K562 (cell line): ENCODE measurements at regions not wholly inside any gene's neighbourhood (a gene's known extent, or its start where the extent isn't known, plus 50 kb on each side); places are given as distances from the start of the nearest gene placed in this dataset.

Experiments
- ATAC-seq: fragments of 200-7000 bp; cut with Tn5 transposase; 3 replicates; pipeline ENCODE4 v1.9.1; 2020; ENCODE audit warnings: moderate library complexity
- BruUV-seq: library from RNA; stranded (reverse); fragments of 400-500 nt; replicated peaks from 2 replicates; lab custom pipeline; 2021; lab: Mats Ljungman, UMichigan
- CTCF ChIA-PET: fragments of 300-600 bp; formaldehyde crosslinking; extraction: SDS; loops from one replicate; lab custom pipeline; 2021; ENCODE audit warnings: low intra/inter-chr PET ratio; lab: Yijun Ruan, JAX
- POLR2A ChIA-PET: fragments of 300-600, 350-650 bp; sonication (Branson Sonifier 250); formaldehyde crosslinking; extraction: SDS; loops from one replicate; lab custom pipeline; 2021; ENCODE audit warnings: antibody characterized with exemption, inconsistent platforms; lab: Yijun Ruan, JAX
- DNase-seq, 4 experiments: peaks; one replicate each; pipeline versions ENCODE4 v3.0.0 to v3.0.0-alpha.2; 2011 to 2018; ENCODE audit warnings: low spot score in 3 of 4, mixed read lengths in 3 of 4; ENCODE audit errors: extremely low read depth in 1 of 4
- FAIRE-seq: peaks from 2 replicates; lab custom pipeline; 2011; peaks lifted over from hg19 to GRCh38; lab: Jason Lieb, UNC
- H2AFZ ChIP-seq: 2 replicates; pipeline ENCODE4 v1.6.0; 2011; ENCODE audit warnings: low read depth, low read length, control low read depth, inconsistent platforms
- H3K27ac ChIP-seq: fragments of 200-600 bp; 3 replicates; pipeline ENCODE4 v1.8.0; 2011; ENCODE audit warnings: low read depth, mild to moderate bottlenecking, control low read depth, inconsistent platforms, low read length, moderate library complexity, mixed read lengths; ENCODE audit errors: extremely low read depth
- H3K27me3 ChIP-seq, 2 experiments: fragments of 300-600 bp in 1 of 2; 2 replicates in 1 of 2; 3 replicates in 1 of 2; pipeline versions ENCODE4 v1.6.0 to v1.8.0; 2011; ENCODE audit warnings: inconsistent platforms in 2 of 2, low read length in 2 of 2, mild to moderate bottlenecking in 1 of 2, mixed read lengths in 1 of 2, moderate library complexity in 1 of 2; ENCODE audit not compliant: control insufficient read depth in 2 of 2, insufficient read depth in 2 of 2
- H3K36me3 ChIP-seq: fragments of 300-600 bp; 3 replicates; pipeline ENCODE4 v1.8.0; 2011; ENCODE audit warnings: mild to moderate bottlenecking, low read length, inconsistent platforms; ENCODE audit not compliant: control insufficient read depth, insufficient read depth
- H3K4me1 ChIP-seq, 2 experiments: fragments of 200-600 bp in 1 of 2; replicated peaks in 1 of 2; 2 replicates in 1 of 2; 3 replicates in 1 of 2; pipeline versions ENCODE4 v1.5.1 to v1.8.0; 2011; ENCODE audit warnings: inconsistent platforms in 2 of 2, low read length in 2 of 2, mild to moderate bottlenecking in 1 of 2, mixed read lengths in 1 of 2, moderate library complexity in 1 of 2; ENCODE audit not compliant: control insufficient read depth in 2 of 2, insufficient read depth in 2 of 2
- H3K4me2 ChIP-seq: 2 replicates; pipeline ENCODE4 v1.6.1; 2011; ENCODE audit warnings: low read length, control low read depth, inconsistent platforms, mixed read lengths; ENCODE audit not compliant: insufficient read depth
- H3K4me3 ChIP-seq: fragments of 200-600 bp; sonication (generic), shearing (Covaris generic); 2 replicates; pipeline ENCODE4 v1.5.1; 2016; ENCODE audit warnings: control low read depth, inconsistent platforms
- H3K79me2 ChIP-seq: fragments of 200-600 bp; 3 replicates; pipeline ENCODE4 v1.8.0; 2011; ENCODE audit warnings: low read length, inconsistent platforms; ENCODE audit not compliant: control insufficient read depth, insufficient read depth
- H3K9ac ChIP-seq, 2 experiments: 2 replicates each; pipeline versions ENCODE4 v1.6.0 to v1.6.1; 2011; ENCODE audit warnings: low read depth in 2 of 2, low read length in 2 of 2, control low read depth in 1 of 2, inconsistent platforms in 1 of 2, mild to moderate bottlenecking in 1 of 2, mixed read lengths in 1 of 2; ENCODE audit not compliant: insufficient read depth in 1 of 2
- H3K9me1 ChIP-seq: one replicate; pipeline ENCODE4 v1.6.0; 2011; ENCODE audit warnings: inconsistent platforms, mild to moderate bottlenecking, low read length, moderate library complexity; ENCODE audit not compliant: control insufficient read depth, insufficient read depth
- H3K9me3 ChIP-seq: replicated peaks from 2 replicates; pipeline ENCODE4 v1.5.1; 2011; ENCODE audit warnings: low read depth, low read length, inconsistent platforms; ENCODE audit not compliant: control insufficient read depth, insufficient read depth
- H4K20me1 ChIP-seq: replicated peaks from 2 replicates; pipeline ENCODE4 v1.6.1; 2011; ENCODE audit warnings: low read length, inconsistent platforms, mixed read lengths; ENCODE audit not compliant: control insufficient read depth, insufficient read depth
- ELK1 ChIP-seq: sonication (generic); formaldehyde crosslinking; IDR thresholded peaks from 2 replicates; pipeline ENCODE4 v1.8.1; 2022; ENCODE audit warnings: missing genetic modification reagents
- FOXP1 ChIP-seq: sonication (generic); formaldehyde crosslinking; IDR thresholded peaks from 2 replicates; pipeline ENCODE4 v1.8.0; 2022; ENCODE audit warnings: mild to moderate bottlenecking, missing genetic modification reagents
- RBM22 ChIP-seq: fragments of 200-400 bp; formaldehyde crosslinking; IDR thresholded peaks from 2 replicates; pipeline ENCODE4 v1.6.1; 2018; ENCODE audit warnings: low read length, low read depth; ENCODE audit not compliant: poor library complexity, severe bottlenecking
- SAFB2 ChIP-seq: fragments of 200-400 bp; formaldehyde crosslinking; IDR thresholded peaks from 2 replicates; pipeline ENCODE4 v1.6.1; 2018; ENCODE audit warnings: borderline replicate concordance, low read length, low read depth, moderate library complexity; ENCODE audit not compliant: severe bottlenecking
- SNRNP70 ChIP-seq: fragments of 200-400 bp; formaldehyde crosslinking; optimal IDR thresholded peaks from 2 replicates; pipeline ENCODE3; 2017; ENCODE audit warnings: low read depth, low read length
- ZNF449 ChIP-seq: fragments of 250-450 bp; sonication (Bioruptor Pico); IDR thresholded peaks from 2 replicates; pipeline ENCODE4 v1.8.0; 2022; ENCODE audit warnings: moderate library complexity, mild to moderate bottlenecking, inconsistent platforms
- WGBS: fragments of 100-300 bp; shearing (Covaris generic); methylation state at CpG from one replicate; pipeline ENCODE4 v1.1.6; 2016; ENCODE audit warnings: low coverage, mixed read lengths; ENCODE audit not compliant: insufficient coverage; ENCODE audit errors: missing lambda C conversion rate; 5-methylcytosine and 5-hydroxymethylcytosine counted together
- in situ Hi-C: fragments of 300-500 bp; cut with MboI; formaldehyde crosslinking; loops from 4 replicates; pipeline ENCODE4 v1.15.0; 2018; ENCODE audit warnings: inconsistent platforms, mixed read lengths
- intact Hi-C: fragments of 100-400 bp; cut with micrococcal nuclease; formaldehyde crosslinking; loops from 2 replicates; pipeline ENCODE4 v1.14.2; 2022

- ChIA-PET POLR2A (no interaction called here), CTCF (interaction anchor here (0.6 kb wide), 1 partner anchor 13 kb away, joined by 5 read pairs; no protein-coding TSS in a partner anchor)
- Histone ChIP-seq H3K27me3 (no peaks in the 10 kb centered on the region; a peak in 1 of 5 replicates), H3K9ac (no peak overlapping the region), H3K79me2 (no peaks in the 10 kb centered on the region), H3K4me2 (no peak overlapping the region), H3K27ac (no peak overlapping the region), H3K9me1 (no peaks in the 10 kb centered on the region), H3K9me3 (no peaks in the 10 kb centered on the region), H3K4me1 (no peaks in the 10 kb centered on the region), H3K4me3 (no peak overlapping the region), H3K36me3 (no peaks in the 10 kb centered on the region), H2AFZ (no peak overlapping the region), H4K20me1 (no peaks in the 10 kb centered on the region)
- intact Hi-C loops, result no loop called here
- BruUV-seq, result no TSS peak
- DNase-seq, result no peak
- WGBS, result 0% methylated on average over 5 of the region's 5 CpGs
- no peak for TF ChIP-seq SNRNP70
- TF ChIP-seq RBM22, result no peak
- no peak for TF ChIP-seq ELK1 (CRISPR knock-in tag)
- TF ChIP-seq SAFB2, result no peak
- TF ChIP-seq FOXP1 (CRISPR knock-in tag), result no peak
- no peak for TF ChIP-seq ZNF449 (CRISPR knock-in tag)
- in situ Hi-C loops, result loop anchor here (10.0 kb wide), 1 partner anchor 348 kb away; no protein-coding TSS in a partner anchor
- ATAC-seq, result no peak
- no peak for FAIRE-seq
Observed at GRCh38 chr1:222107267-222107666, 365.4 kb upstream of the DUSP10 start.
